H1 (cell line): ENCODE measurements at regions not wholly inside any gene's neighbourhood (a gene's known extent, or its start where the extent isn't known, plus 50 kb on each side); places are given as distances from the start of the nearest gene placed in this dataset.

ENCODE experiments used
- HDAC2 ChIP-seq, 2 experiments: fragments of 300-600 bp in 1 of 2; sonication (generic) in 1 of 2; IDR thresholded peaks; 2 replicates each; pipeline ENCODE4 v1.6.1; 2011 to 2012; ENCODE audit warnings: low read depth in 2 of 2, low read length in 2 of 2, mild to moderate bottlenecking in 2 of 2, moderate library complexity in 2 of 2, borderline replicate concordance in 1 of 2, inconsistent platforms in 1 of 2
- PHF8 ChIP-seq: fragments of 200-600 bp; sonication (generic); conservative IDR thresholded peaks from 2 replicates; pipeline ENCODE4 v1.7.1; 2012; ENCODE audit warnings: low read depth, mild to moderate bottlenecking, inconsistent platforms, low read length, moderate library complexity
- RNF2 ChIP-seq: fragments of 200-900, 300-1000 bp; sonication (generic); IDR thresholded peaks from 2 replicates; pipeline ENCODE4 v1.7.1; 2016; ENCODE audit warnings: borderline replicate concordance, low read depth, mild to moderate bottlenecking, antibody characterized with exemption, low read length; ENCODE audit not compliant: poor library complexity, severe bottlenecking; ENCODE audit errors: missing control alignments
- SP4 ChIP-seq: IDR thresholded peaks from 2 replicates; pipeline ENCODE4 v1.6.1; 2012; ENCODE audit warnings: low read length, inconsistent platforms
- TAF7 ChIP-seq: optimal IDR thresholded peaks from 2 replicates; pipeline ENCODE3; 2011; ENCODE audit warnings: low read depth, mild to moderate bottlenecking, inconsistent platforms, low read length, moderate library complexity, borderline replicate concordance

GRCh38 chrX:121154858-121155404 lies 107.5 kb downstream of the GLUD2 start (continued):
- TF ChIP-seq RNF2 = no peak
- no peak for TF ChIP-seq SP4
- TF ChIP-seq PHF8 = no peak
- TF ChIP-seq HDAC2 (IDR thresholded peaks at IDR 0.05; ENCODE audit: borderline replicate concordance in 1 of 2, low read depth in 2 of 2, low read length in 2 of 2) = no peak
- no peak for TF ChIP-seq TAF7
